CD4-positive, alpha-beta T cell (primary cell): ENCODE measurements at regions not wholly inside any gene's neighbourhood (a gene's known extent, or its start where the extent isn't known, plus 50 kb on each side); places are given as distances from the start of the nearest gene placed in this dataset.

ENCODE experiments used
- ATAC-seq: fragments of 200-7000 bp; cut with Tn5 transposase; one replicate; pipeline ENCODE4 v1.10.0; 2022; ENCODE audit warnings: mild to moderate bottlenecking; ENCODE audit not compliant: poor library complexity
- CTCF ChIA-PET: fragments of 350-600 bp; sonication (Branson Sonifier 250); formaldehyde crosslinking; loops from one replicate; lab custom pipeline; 2021; ENCODE audit warnings: antibody characterized with exemption, inconsistent platforms; lab: Charles Lee
- POLR2A ChIA-PET: fragments of 350-600 bp; sonication (Branson Sonifier 250); formaldehyde crosslinking; loops from one replicate; lab custom pipeline; 2021; ENCODE audit warnings: antibody characterized with exemption, inconsistent platforms; lab: Charles Lee
- DNase-seq, 14 experiments: peaks; one replicate each; pipeline ENCODE4 v3.0.0-alpha.2; 2013 to 2020; ENCODE audit warnings: mixed read lengths in 2 of 14
- H3K27ac ChIP-seq, 2 donors: one replicate each; pipeline versions ENCODE4 v1.5.1 to v1.7.0; 2013; ENCODE audit warnings: low read length in 2 of 2, low read depth in 1 of 2, mild to moderate bottlenecking in 1 of 2
- H3K27me3 ChIP-seq, 2 experiments: 1 replicate in 1 of 2; 2 replicates in 1 of 2; pipeline versions ENCODE4 v1.6.1 to v1.7.0; 2013; ENCODE audit warnings: low read length in 2 of 2, control low read depth in 1 of 2, mild to moderate bottlenecking in 1 of 2, moderate library complexity in 1 of 2; ENCODE audit not compliant: insufficient read depth in 2 of 2, control insufficient read depth in 1 of 2
- H3K36me3 ChIP-seq: one replicate; pipeline ENCODE4 v1.6.1; 2013; ENCODE audit warnings: low read length, control low read depth; ENCODE audit not compliant: insufficient read depth
- H3K4me1 ChIP-seq: one replicate; pipeline ENCODE4 v1.6.1; 2013; ENCODE audit warnings: low read length, control low read depth; ENCODE audit not compliant: insufficient read depth
- H3K4me3 ChIP-seq: one replicate; pipeline ENCODE4 v1.5.1; 2013; ENCODE audit warnings: mild to moderate bottlenecking, low read length, moderate library complexity
- H3K9me3 ChIP-seq, 2 experiments: 1 replicate in 1 of 2; 2 replicates in 1 of 2; pipeline versions ENCODE4 v1.6.1 to v1.7.0; 2013; ENCODE audit warnings: low read length in 2 of 2, mild to moderate bottlenecking in 2 of 2, control low read depth in 1 of 2, moderate library complexity in 1 of 2; ENCODE audit not compliant: control insufficient read depth in 1 of 2, insufficient read depth in 1 of 2
- H3K27ac Mint-ChIP-seq: one replicate; pipeline ENCODE4 v1.8.0; 2020; ENCODE audit warnings: mixed read lengths
- H3K27me3 Mint-ChIP-seq: one replicate; pipeline ENCODE4 v1.8.0; 2021; ENCODE audit warnings: mixed read lengths
- H3K36me3 Mint-ChIP-seq: one replicate; pipeline ENCODE4 v1.8.0; 2021; ENCODE audit warnings: low read depth, mixed read lengths
- H3K4me1 Mint-ChIP-seq: one replicate; pipeline ENCODE4 v1.8.0; 2021; ENCODE audit warnings: low read depth, mixed read lengths
- H3K4me3 Mint-ChIP-seq: one replicate; pipeline ENCODE4 v1.8.0; 2020; ENCODE audit warnings: mild to moderate bottlenecking, mixed read lengths
- H3K9me3 Mint-ChIP-seq: one replicate; pipeline ENCODE4 v1.8.0; 2020; ENCODE audit warnings: mixed read lengths
- intact Hi-C, 2 experiments: fragments of 100-400 bp; cut with DNase I in 1 of 2; cut with micrococcal nuclease in 1 of 2; formaldehyde crosslinking; loops; one replicate each; pipeline versions ENCODE4 v1.15.1 to v1.9.0; 2023 to 2025; cut with DNase I, micrococcal nuclease
- TF ChIP-seq, protein P1 (sequence below): fragments of 200-600 bp; IDR thresholded peaks from one replicate; pipeline ENCODE4 v1.8.0; 2022; ENCODE audit warnings: antibody characterized with exemption, mild to moderate bottlenecking

DNA sequence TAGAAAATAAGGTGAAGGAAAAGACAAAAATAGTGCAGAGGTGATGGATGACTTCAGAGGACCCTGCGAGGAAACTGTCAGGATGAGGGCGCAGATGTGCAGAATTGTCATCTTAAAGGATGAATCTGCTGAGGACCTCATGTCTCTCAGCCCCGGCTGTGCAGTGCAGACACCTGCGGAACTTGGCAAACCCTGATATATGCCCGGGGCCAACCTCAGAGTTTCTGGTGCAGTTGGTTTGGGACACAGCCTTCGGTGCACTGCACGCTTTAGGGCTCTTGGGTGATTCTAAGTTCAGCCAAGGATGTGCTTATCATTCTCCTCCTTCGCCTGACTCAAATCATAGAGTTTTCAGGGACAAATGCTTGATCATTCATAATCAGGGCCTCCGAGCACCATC is 310.1 kb downstream of the TCERG1L start:
- DNase-seq: no peak
- CTCF ChIA-PET: no interaction called here
- H3K27me3 ChIP-seq: no peaks in the 10 kb centered on the region
- no peak overlapping the region for H3K4me3 ChIP-seq
- no peaks in the 10 kb centered on the region for H3K4me1 ChIP-seq
- Mint-ChIP-seq H3K27me3 (no peaks in the 10 kb centered on the region), H3K9me3 (no peaks in the 10 kb centered on the region), H3K27ac (no peak overlapping the region), H3K36me3 (no peaks in the 10 kb centered on the region), H3K4me1 (no peaks in the 10 kb centered on the region), H3K4me3 (no peak overlapping the region)
- peaks cover 0 to 32% of the 10 kb centered on the region in 2 experiments for H3K9me3 ChIP-seq
- intact Hi-C loops: no loop called here
- TF ChIP-seq, protein P1, sequence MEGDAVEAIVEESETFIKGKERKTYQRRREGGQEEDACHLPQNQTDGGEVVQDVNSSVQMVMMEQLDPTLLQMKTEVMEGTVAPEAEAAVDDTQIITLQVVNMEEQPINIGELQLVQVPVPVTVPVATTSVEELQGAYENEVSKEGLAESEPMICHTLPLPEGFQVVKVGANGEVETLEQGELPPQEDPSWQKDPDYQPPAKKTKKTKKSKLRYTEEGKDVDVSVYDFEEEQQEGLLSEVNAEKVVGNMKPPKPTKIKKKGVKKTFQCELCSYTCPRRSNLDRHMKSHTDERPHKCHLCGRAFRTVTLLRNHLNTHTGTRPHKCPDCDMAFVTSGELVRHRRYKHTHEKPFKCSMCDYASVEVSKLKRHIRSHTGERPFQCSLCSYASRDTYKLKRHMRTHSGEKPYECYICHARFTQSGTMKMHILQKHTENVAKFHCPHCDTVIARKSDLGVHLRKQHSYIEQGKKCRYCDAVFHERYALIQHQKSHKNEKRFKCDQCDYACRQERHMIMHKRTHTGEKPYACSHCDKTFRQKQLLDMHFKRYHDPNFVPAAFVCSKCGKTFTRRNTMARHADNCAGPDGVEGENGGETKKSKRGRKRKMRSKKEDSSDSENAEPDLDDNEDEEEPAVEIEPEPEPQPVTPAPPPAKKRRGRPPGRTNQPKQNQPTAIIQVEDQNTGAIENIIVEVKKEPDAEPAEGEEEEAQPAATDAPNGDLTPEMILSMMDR: no peak
- POLR2A ChIA-PET: no interaction called here
- no peaks in the 10 kb centered on the region for H3K36me3 ChIP-seq
- ATAC-seq: no peak
- H3K27ac ChIP-seq: no peak overlapping the region

DNA sequence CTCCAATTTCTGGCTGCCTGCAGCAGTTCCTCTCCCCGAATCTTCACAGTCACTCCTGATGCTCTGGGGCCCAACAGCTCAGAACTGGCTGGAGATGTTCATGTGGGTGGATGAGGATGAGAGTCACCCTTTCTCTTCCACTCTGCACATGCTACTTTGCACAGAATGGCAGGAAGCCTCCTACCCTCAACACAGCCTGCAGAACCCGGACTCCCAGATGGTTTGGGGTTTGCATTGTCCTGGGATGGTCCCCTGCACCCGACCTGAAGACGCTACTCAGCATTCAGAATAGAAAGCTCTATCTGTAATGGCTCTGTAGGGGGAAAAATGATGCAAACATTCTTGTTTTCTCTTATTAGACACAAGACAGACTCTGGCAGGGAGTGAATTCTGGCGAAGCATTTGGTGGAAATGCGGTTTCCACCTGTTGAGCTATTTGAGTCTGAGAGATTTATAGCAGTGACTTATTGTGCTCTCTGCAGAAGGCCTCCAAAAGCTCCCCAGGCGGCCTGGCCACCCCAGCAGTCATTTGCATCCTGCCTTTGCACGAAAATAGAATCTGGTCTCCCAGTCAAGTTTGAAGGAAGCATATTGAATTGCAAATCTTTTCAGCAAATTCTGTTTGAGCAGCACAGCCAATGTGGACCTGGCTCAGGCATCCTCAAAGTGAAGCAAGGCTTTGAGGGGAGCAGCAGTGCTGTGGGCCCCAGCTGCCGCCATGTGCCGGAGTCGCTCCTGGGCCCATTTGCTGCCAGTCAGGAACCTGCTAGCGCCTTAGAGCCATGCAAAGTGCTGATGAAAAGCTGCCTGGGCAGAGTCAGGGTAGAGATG is 309.3 kb downstream of the TCERG1L start:
- Mint-ChIP-seq H3K36me3 (no peaks in the 10 kb centered on the region), H3K4me3 (no peak overlapping the region)
- POLR2A ChIA-PET: no interaction called here

DNA sequence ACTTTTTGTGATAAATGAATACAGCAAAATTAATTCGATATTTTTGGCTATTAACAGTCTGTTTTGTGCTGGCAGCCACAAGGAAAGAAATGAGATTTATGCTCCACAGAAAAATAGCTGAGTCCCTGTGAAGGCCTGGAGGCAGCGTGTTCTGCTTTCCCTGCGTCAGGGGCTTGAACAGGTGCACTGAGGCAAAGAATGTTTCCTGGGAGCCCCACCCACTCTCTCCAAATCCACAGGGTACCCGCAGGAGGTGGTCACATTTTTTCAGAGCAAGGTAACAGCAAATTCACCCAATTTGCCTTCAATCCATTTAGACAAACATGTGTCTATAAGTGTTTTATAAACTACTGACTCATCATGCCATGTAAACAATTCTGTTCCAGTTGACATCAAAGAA is 308.1 kb downstream of the TCERG1L start:
- no peaks in the 10 kb centered on the region for H3K27me3 ChIP-seq
- no peak for ATAC-seq
- peaks cover 0 to 26% of the 10 kb centered on the region in 2 experiments for H3K9me3 ChIP-seq
- Mint-ChIP-seq H3K4me1 (no peaks in the 10 kb centered on the region), H3K27me3 (no peaks in the 10 kb centered on the region), H3K9me3 (no peaks in the 10 kb centered on the region), H3K27ac (no peak overlapping the region), H3K36me3 (no peaks in the 10 kb centered on the region), H3K4me3 (no peak overlapping the region)
- H3K4me3 ChIP-seq: no peak overlapping the region
- H3K4me1 ChIP-seq: no peaks in the 10 kb centered on the region
- ChIA-PET CTCF (no interaction called here), POLR2A (no interaction called here)
- intact Hi-C loops: no loop called here
- no peaks in the 10 kb centered on the region for H3K36me3 ChIP-seq
- TF ChIP-seq, protein P1: no peak
- H3K27ac ChIP-seq: no peak overlapping the region
- DNase-seq: no peak

More for the DNA sequence above, 309.3 kb downstream of the TCERG1L start:
- Histone ChIP-seq H3K4me3 (no peak overlapping the region), H3K4me1 (no peaks in the 10 kb centered on the region), H3K27ac (no peak overlapping the region), H3K36me3 (no peaks in the 10 kb centered on the region), H3K9me3 (peaks cover 0 to 30% of the 10 kb centered on the region in 2 experiments), H3K27me3 (no peaks in the 10 kb centered on the region)
- intact Hi-C loops: no loop called here
- ATAC-seq (no peak), DNase-seq (no peak)
- CTCF ChIA-PET: no interaction called here
- H3K27me3 Mint-ChIP-seq: no peaks in the 10 kb centered on the region
- TF ChIP-seq, protein P1: no peak
- H3K4me1 Mint-ChIP-seq: no peaks in the 10 kb centered on the region
- H3K27ac Mint-ChIP-seq: no peak overlapping the region
- H3K9me3 Mint-ChIP-seq: no peaks in the 10 kb centered on the region
